Fibroblast of villous mesenchyme (primary cell): ENCODE measurements at regions not wholly inside any gene's neighbourhood (a gene's known extent, or its start where the extent isn't known, plus 50 kb on each side); places are given as distances from the start of the nearest gene placed in this dataset.
"Not testable (repeated sequence)": the region's sequence is repeated elsewhere in the genome, so short reads cannot be mapped to it uniquely, and the experiment has no call there.

Experiments
- DNase-seq: peaks from one replicate; pipeline ENCODE4 v3.0.0-alpha.2; 2010; ENCODE audit warnings: low read depth
- H3K4me3 ChIP-seq: 2 replicates; pipeline ENCODE4 v1.5.1; 2011; ENCODE audit warnings: low read depth, mild to moderate bottlenecking, low read length
- CTCF ChIP-seq: IDR thresholded peaks from 2 replicates; pipeline ENCODE4 v1.5.1; 2012; ENCODE audit warnings: low read depth, mild to moderate bottlenecking, low read length; ENCODE audit not compliant: insufficient read depth

GRCh38 chr17:30709561-30710275 lies 114.8 kb downstream of the CRLF3 start:
- not testable (repeated sequence) for DNase-seq
- H3K4me3 ChIP-seq: peak overlapping the region; percentile 63

- H3K4me3 ChIP-seq: peak overlapping the region; percentile 63
- DNase-seq: not testable (repeated sequence)
These were observed 115.4 kb downstream of the CRLF3 start for GRCh38 chr17:30709096-30709495.

GRCh38 chr17:30708241-30709078 lies 116.0 kb downstream of the CRLF3 start:
- DNase-seq: peak; percentile 96
- peak overlapping the region; percentile 63 for H3K4me3 ChIP-seq

GRCh38 chr17:30707724-30708240 lies 116.7 kb downstream of the CRLF3 start:
- H3K4me3 ChIP-seq: peak overlapping the region; percentile 63
- DNase-seq: peak; percentile 62

GRCh38 chr17:30706461-30707335 lies 117.8 kb downstream of the CRLF3 start:
- DNase-seq, H3K4me3 ChIP-seq: not testable (repeated sequence)

GRCh38 chr17:30706004-30706403 lies 118.5 kb downstream of the CRLF3 start:
- H3K4me3 ChIP-seq, DNase-seq: not testable (repeated sequence)

- no peak for TF ChIP-seq CTCF
- H3K4me3 ChIP-seq: no peak overlapping the region
- DNase-seq: no peak
These were observed 122.9 kb downstream of the CRLF3 start for GRCh38 chr17:30701498-30701989.

GRCh38 chr17:30700833-30701232 lies 123.7 kb downstream of the CRLF3 start:
- not testable (repeated sequence) for H3K4me3 ChIP-seq, DNase-seq

GRCh38 chr17:30697619-30698460 lies 126.7 kb downstream of the CRLF3 start:
- peak; percentile 44 for DNase-seq
- H3K4me3 ChIP-seq: peak overlapping the region; percentile 40
- peak; percentile 81 for TF ChIP-seq CTCF

- no peak for TF ChIP-seq CTCF
- H3K4me3 ChIP-seq: no peak overlapping the region
- DNase-seq: no peak
These were observed 128.3 kb downstream of the CRLF3 start for GRCh38 chr17:30696234-30696633.

- peak; percentile 79 for DNase-seq
- H3K4me3 ChIP-seq: not testable (repeated sequence)
These were observed 129.2 kb downstream of the CRLF3 start for GRCh38 chr17:30695265-30695811.
